Midbrain (tissue), 1 donor: ENCODE measurements at regions not wholly inside any gene's neighbourhood (a gene's known extent, or its start where the extent isn't known, plus 50 kb on each side); places are given as distances from the start of the nearest gene placed in this dataset.
A peak's percentile ranks its signal among the peaks of the same experiment; 100 is the strongest.

Source experiments
- DNase-seq: peaks from one replicate; lab custom pipeline; 2025; lab: John Stamatoyannopoulos, UW

GRCh38 chr9:134228649-134229048 lies 64.3 kb upstream of the RNU6ATAC start:
- no peak for DNase-seq

DNA sequence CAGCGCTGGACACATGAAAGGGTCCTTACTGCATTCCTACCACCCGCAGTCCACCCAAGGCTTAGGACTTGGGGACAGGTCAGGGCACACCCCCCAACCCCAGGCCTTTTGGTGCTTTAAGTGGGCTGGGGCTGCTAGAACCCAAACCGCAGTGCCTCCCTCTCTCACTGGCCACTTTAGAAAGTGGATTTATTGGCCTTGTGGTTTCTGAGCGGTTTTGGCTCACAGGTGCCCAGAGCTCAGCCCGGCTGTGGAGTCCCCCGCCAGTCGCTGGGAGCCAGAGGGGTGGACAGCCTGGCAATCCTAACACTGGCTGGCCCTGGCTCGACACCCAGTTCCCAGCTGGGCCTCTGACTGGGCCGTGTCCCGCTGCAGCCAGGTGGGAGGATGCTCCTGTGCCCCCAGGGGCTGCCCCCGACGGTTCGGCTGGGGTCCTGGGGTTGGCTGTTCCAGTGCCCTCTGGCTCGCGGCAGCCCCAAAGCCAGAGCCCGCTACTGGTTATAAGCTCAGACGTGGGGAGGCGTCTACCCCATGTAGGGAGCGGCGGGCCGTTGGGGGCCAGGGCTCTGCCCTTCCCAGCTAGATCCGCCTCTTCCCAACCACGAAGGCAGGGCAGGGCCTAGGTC lies 65.2 kb upstream of the RNU6ATAC start:
- DNase-seq = no peak

DNA sequence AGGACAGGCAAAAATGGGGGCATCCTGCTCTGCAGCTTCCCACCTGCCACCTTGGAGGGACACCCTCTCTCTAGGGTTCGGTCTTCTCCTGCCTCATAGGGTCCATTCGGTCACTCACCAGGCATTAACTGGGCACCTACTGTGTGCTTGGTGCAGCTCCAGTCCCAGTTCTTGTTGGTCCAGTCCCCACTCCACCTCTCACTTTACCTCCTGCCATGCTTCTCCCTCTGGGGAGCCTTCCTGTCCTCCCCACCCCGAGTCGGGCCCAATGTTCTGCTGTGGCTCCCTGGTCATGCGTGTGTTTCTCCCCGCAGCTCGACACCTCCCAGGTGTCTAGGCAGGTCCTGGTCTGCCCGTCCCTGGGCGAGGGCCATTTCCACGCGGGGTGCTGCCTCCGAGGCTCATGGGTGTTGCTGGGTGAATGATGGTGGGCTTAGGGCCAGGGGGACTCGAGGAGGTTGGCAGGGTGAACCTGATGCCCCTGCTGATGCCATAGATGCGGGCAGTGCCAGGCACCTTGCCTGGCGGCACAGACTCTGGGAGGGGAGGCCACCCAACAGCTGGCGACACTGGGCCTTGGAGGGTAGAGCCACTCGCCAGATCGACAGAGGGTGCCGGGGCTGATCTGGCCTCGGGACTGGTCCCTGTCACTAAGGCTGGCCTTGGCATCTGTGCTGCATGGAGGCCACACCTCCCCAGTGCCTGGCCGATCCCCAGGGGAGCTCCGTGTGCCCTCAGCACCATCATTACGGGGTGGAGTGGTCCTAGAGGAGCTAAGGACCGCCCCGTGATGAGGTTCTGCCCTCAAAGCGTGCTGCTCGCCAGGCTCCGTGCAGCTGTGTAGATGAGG lies 66.0 kb upstream of the RNU6ATAC start:
- DNase-seq = no peak

GRCh38 chr9:134230942-134231325 lies 66.6 kb upstream of the RNU6ATAC start:
- DNase-seq = no peak

DNA sequence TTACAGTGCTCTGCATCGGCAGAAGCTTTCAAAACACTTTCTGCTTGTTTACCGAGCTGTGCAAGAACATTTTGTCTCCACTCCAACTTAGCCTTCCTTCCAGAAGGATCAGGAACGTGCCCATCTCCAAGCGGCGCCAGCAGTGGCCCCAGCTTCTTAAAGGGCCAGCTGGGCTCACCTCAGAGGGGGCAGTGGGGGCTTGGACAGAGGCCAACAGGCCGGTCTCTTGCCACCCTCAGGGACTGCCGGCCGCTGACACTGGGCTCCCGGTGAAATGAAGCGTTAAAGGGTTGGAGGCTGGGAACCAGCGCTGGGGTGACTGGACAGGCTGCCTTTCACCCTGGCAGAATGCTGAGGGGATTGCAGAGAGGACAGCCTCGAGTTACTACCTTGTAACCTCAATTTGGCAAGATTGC lies 67.0 kb upstream of the RNU6ATAC start:
- peak; percentile 2 for DNase-seq

- no peak for DNase-seq
Observed at GRCh38 chr9:134231767-134232166, 67.4 kb upstream of the RNU6ATAC start.

DNA sequence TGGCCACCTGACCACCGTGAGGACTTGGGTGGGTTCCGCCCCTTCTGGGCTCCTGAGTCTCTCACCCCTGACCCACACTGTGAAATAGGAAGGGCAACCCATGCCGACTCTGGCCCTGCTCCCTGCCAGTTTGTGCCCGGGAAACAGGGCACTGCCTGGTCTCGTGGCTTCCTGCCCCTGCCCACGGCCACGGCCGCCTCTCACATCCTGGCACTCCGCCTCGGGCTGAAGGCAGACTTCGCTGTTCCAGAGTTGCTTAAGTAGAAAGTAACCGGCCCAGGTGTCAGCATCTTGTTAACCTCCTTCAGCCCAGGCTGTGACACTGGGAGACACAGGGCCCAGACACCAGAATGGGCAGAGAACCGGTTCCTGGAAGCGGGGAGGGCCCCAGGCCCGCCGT lies 68.7 kb upstream of the RNU6ATAC start:
- peak; percentile 5 for DNase-seq

- DNase-seq = no peak
Observed at GRCh38 chr9:134234001-134234660, 69.8 kb upstream of the RNU6ATAC start.

DNA sequence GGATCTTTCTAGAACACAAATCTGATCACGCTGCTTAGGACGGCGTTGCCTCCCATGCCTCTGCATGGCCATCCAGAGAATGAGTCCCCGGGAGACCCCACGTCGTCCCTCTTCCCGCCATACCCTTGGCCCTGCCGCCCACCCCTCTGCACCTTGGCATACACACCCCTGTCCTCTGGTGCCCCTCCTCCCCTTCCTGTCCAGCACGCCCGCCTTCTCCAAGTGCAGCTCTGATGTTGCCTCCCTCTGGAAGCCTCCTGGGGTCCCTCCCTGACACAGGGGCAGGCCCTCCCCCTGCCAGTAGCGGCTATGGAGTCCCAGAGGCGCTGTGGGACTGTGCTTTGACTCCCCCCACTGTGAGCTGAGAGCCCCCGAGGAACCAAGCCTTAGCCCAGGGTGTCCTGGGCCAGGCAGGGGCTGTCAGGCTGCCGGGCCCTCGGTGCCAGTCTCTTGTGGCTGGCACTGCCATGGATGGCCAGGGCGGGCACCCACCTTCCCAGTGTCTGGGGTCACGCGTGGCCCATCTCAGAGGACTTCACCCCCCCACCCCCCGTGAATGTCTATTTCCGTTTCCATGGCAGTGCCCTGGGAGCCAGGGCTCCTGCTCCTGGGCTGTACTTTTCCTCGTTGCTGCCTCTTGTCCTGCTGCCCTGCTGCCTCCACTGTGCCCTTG lies 70.5 kb upstream of the RNU6ATAC start:
- DNase-seq = no peak

DNA sequence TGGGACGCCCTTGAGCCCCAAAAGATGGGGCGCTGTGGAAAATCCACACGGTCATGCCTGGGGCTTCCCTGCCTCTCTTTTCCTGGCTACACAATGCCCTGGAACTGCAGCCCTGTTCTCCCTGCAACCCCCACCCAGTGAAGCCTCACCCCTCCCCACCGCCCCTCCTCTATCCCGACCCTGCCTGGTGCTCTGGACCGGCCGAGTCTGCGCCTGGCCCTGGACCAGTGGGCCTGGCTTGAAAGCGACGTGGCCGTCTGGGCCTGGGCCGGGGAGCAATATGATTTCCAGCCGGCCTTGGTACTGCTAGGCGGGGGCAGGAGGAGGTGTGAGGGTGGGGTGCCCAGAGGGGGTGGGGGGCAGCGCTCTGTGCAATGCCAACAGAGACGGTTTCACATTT lies 71.0 kb upstream of the RNU6ATAC start:
- no peak for DNase-seq

DNA sequence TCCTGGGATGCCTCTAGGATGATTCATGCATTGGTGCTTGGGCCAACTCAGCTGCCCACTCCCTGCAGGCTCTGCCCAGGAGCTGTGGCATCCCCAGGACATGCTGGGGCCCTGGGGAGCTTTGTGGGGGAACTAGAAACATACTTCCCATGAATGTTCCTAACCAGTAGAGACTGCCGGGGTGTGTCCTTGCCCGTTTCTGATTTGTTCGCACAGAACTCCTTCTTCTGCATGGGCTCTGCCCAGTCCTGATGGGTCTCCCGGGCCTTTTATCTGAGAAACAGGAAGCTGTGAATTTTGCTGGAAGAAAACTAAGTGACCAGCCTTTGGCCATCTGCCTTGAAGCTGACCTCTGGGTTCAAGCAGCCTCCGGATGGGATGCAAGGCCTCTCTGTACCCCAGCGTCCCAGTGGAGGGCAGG lies 71.6 kb upstream of the RNU6ATAC start:
- DNase-seq = no peak

GRCh38 chr9:134236935-134237629 lies 72.7 kb upstream of the RNU6ATAC start:
- no peak for DNase-seq

DNA sequence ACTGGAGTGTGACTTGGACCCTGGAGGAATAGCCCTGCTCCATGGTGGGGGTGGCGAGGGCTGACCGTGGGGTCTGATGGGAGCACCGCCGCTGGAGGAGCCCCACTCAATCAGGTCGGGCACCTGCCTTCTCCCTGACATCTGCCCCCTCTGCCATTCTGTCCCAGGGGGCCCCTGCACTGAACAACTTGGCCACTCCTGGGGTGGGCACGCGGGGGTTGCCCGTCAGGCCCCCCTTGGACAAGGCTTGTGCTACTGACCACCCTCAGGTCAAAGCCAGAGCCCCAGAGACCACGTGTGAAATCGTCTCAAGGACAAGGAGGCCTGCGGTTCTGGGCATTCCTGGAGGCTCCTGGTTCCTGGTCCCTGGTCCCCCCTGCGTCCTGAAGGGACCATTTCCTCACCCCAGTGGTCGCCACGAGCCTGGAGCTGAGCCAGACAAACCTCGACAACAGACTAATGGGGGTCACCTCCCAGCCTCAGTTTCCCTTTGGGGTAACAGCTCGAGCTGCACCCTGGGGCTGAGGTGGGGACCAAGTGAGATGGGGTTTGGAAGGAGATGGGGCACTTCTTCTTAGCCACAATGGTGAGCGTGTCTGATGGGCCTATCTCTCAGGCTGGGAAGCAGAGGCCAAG lies 73.4 kb upstream of the RNU6ATAC start:
- no peak for DNase-seq

GRCh38 chr9:134239130-134239903 lies 75.0 kb upstream of the RNU6ATAC start:
- no peak for DNase-seq

- no peak for DNase-seq
Observed at GRCh38 chr9:134239939-134240338, 75.6 kb upstream of the RNU6ATAC start.

DNA sequence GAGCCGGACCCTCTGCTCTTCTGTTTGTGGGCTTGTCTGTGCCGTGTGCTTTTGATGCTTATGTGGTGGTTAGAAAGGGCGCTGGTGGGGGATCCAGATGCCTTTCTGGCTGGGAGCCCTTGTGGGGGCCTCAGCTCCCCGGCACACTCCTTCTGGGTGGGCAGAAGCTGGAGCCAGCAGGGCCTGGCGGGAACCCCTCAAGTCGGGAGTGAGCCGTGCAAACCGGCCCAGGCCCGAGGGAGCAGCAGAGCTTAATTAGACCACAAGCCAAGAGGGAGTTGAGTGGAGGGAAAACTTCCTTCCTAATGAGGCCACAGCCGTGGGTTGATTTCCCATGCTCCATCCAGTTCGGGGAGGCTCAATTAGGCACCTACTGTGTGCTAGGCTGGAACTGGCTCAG lies 76.0 kb upstream of the RNU6ATAC start:
- no peak for DNase-seq

DNA sequence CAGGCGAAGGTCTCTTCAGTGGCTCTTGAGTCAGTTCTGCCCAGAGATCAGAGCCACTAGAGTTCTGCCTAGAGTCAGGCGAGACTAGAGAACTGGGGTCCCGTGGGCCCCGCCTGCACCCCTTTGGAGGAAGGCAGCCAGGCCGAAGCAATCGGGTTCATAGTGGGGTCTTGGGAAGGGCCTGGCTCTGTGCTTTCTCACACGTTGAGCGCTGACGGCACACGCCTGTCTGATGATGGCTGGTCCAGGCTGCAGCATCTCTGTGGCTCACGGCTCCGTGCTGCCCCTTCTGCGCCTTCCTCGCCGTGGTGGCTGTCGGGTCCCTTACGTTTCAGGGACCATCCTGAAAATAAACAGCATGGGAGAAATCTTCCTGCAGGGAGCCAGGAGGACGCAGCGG lies 78.3 kb upstream of the RNU6ATAC start:
- no peak for DNase-seq

- DNase-seq = peak; percentile 38
Observed at GRCh38 chr9:134243778-134244467, 79.6 kb upstream of the RNU6ATAC start.

GRCh38 chr9:134245179-134245578 lies 80.8 kb upstream of the RNU6ATAC start:
- DNase-seq = no peak
